Astrocyte (in vitro differentiated cells and primary cell): ENCODE measurements at regions not wholly inside any gene's neighbourhood (a gene's known extent, or its start where the extent isn't known, plus 50 kb on each side); places are given as distances from the start of the nearest gene placed in this dataset.

Experiments
- CTCF ChIP-seq: IDR thresholded peaks from 2 replicates; pipeline ENCODE4 v1.5.1; 2011; ENCODE audit warnings: low read depth, mild to moderate bottlenecking, inconsistent platforms, low read length, moderate library complexity; ENCODE audit not compliant: insufficient read depth
- EZH2 ChIP-seq: IDR thresholded peaks from 2 replicates; pipeline ENCODE4 v1.6.1; 2012; ENCODE audit warnings: mild to moderate bottlenecking, low read length, inconsistent platforms; ENCODE audit not compliant: insufficient read depth

DNA sequence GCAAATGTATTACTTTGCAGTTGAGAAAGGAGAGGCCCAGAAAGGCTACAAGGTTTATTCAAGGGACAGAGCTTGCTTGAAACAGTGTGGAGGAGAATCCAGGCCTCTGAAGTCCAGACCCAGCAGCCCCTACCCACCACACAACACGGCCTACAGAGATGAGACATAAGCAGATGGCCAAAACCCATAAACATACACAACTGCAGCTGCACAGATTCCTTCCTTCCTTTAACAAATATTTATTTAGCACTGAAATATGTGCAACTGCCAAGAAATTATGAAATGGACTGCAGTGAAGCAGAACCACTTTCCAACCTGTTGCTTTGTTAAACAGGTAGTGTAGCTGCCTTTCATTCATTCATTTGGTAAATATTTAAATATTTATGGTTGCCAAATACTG lies 122.3 kb downstream of the SPATA19 start:
- TF ChIP-seq CTCF (no peak), EZH2 (no peak)
